ENCODE measurements at regions not wholly inside any gene's neighbourhood (a gene's known extent, or its start where the extent isn't known, plus 50 kb on each side); places are given as distances from the start of the nearest gene placed in this dataset.

DNA sequence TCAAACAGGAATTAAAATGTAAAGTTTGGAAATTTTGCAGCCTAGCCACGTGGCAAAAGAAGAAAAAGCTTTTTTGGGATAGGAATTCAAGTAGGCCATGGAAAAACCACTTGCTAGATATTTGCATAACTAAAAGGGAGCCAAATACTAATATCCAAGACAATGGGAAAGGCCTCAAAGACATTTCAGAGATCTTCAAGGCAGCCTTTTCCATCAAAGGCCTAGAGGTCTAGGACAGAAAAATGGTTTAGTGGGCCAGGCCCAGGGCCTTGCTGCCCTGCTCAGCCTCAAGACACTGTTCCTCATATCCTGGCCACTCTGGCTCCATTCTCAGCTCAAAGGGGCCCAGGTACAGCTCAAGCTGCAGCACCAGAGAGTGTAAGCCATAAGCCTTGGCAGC, 265.9 kb upstream of the RPS23 start:
- no peak for TF ChIP-seq EZH2 (IDR thresholded peaks at IDR 0.05; ENCODE audit: borderline replicate concordance, low read depth, low read length, severe bottlenecking)
- TF ChIP-seq, protein P1, sequence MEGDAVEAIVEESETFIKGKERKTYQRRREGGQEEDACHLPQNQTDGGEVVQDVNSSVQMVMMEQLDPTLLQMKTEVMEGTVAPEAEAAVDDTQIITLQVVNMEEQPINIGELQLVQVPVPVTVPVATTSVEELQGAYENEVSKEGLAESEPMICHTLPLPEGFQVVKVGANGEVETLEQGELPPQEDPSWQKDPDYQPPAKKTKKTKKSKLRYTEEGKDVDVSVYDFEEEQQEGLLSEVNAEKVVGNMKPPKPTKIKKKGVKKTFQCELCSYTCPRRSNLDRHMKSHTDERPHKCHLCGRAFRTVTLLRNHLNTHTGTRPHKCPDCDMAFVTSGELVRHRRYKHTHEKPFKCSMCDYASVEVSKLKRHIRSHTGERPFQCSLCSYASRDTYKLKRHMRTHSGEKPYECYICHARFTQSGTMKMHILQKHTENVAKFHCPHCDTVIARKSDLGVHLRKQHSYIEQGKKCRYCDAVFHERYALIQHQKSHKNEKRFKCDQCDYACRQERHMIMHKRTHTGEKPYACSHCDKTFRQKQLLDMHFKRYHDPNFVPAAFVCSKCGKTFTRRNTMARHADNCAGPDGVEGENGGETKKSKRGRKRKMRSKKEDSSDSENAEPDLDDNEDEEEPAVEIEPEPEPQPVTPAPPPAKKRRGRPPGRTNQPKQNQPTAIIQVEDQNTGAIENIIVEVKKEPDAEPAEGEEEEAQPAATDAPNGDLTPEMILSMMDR (IDR thresholded peaks at IDR 0.05; ENCODE audit: borderline replicate concordance, extremely low read depth, low read length, poor library complexity, severe bottlenecking): no peak

All from DND-41 (cell line).